ENCODE measurements at regions not wholly inside any gene's neighbourhood (a gene's known extent, or its start where the extent isn't known, plus 50 kb on each side); places are given as distances from the start of the nearest gene placed in this dataset.

GRCh38 chr6:104434519-104434918, 425.2 kb downstream of the HACE1 start:
- Histone ChIP-seq H2AFZ (ENCODE audit: low read length) (no peak overlapping the region), H3K27ac (ENCODE audit: low read length) (no peak overlapping the region), H4K20me1 (ENCODE audit: low read length) (no peaks in the 10 kb centered on the region), H3K4me3 (ENCODE audit: low read length) (no peak overlapping the region), H3K4me1 (ENCODE audit: insufficient read depth, low read length) (no peaks in the 10 kb centered on the region), H3K9me3 (ENCODE audit: low read length) (no peaks in the 10 kb centered on the region), H3K27me3 (ENCODE audit: low read length) (no peaks in the 10 kb centered on the region), H3K9ac (ENCODE audit: low read length) (no peak overlapping the region), H3K4me2 (ENCODE audit: low read length) (no peak overlapping the region), H3F3A (ENCODE audit: low read length, unreplicated experiment) (no peaks in the 10 kb centered on the region), H3K36me3 (ENCODE audit: low read depth, low read length) (no peaks in the 10 kb centered on the region), H3K79me2 (ENCODE audit: low read length) (no peaks in the 10 kb centered on the region), H3K9me2 (replicated peaks; ENCODE audit: low read length) (no peaks in the 10 kb centered on the region)
- no peak for DNase-seq
- TF ChIP-seq EZH2phosphoT487 (IDR thresholded peaks at IDR 0.05; ENCODE audit: borderline replicate concordance, low read length) = no peak
- TF ChIP-seq CTCF (conservative IDR thresholded peaks at IDR 0.05; ENCODE audit: low read depth, low read length) = no peak
- TF ChIP-seq EZH2 (IDR thresholded peaks at IDR 0.05; ENCODE audit: low read length, unreplicated experiment) = no peak
- ATAC-seq = no peak
- intact Hi-C loops (cut with micrococcal nuclease) = no loop called here
- CTCF ChIA-PET = no interaction called here
- POLR2A ChIA-PET (ENCODE audit: unreplicated experiment) = interaction anchor here (0.6 kb wide), 1 partner anchor 101 kb away, joined by 4 read pairs; no protein-coding TSS in a partner anchor
- BruUV-seq (replicated peaks) = no TSS peak

GRCh38 chr6:104431096-104431495, 428.6 kb downstream of the HACE1 start:
- Histone ChIP-seq H3K4me1 (ENCODE audit: insufficient read depth, low read length) (no peaks in the 10 kb centered on the region), H3K27me3 (ENCODE audit: low read length) (no peaks in the 10 kb centered on the region), H4K20me1 (ENCODE audit: low read length) (no peaks in the 10 kb centered on the region), H3K9me3 (ENCODE audit: low read length) (no peaks in the 10 kb centered on the region), H3K4me2 (ENCODE audit: low read length) (no peak overlapping the region), H2AFZ (ENCODE audit: low read length) (no peak overlapping the region), H3K4me3 (ENCODE audit: low read length) (no peak overlapping the region), H3K27ac (ENCODE audit: low read length) (no peak overlapping the region), H3K9me2 (replicated peaks; ENCODE audit: low read length) (no peaks in the 10 kb centered on the region), H3F3A (ENCODE audit: low read length, unreplicated experiment) (no peaks in the 10 kb centered on the region), H3K9ac (ENCODE audit: low read length) (no peak overlapping the region), H3K36me3 (ENCODE audit: low read depth, low read length) (no peaks in the 10 kb centered on the region), H3K79me2 (ENCODE audit: low read length) (no peaks in the 10 kb centered on the region)
- no peak for TF ChIP-seq EZH2phosphoT487 (IDR thresholded peaks at IDR 0.05; ENCODE audit: borderline replicate concordance, low read length)
- TF ChIP-seq CTCF (conservative IDR thresholded peaks at IDR 0.05; ENCODE audit: low read depth, low read length) = no peak
- no peak for TF ChIP-seq EZH2 (IDR thresholded peaks at IDR 0.05; ENCODE audit: low read length, unreplicated experiment)
- POLR2A ChIA-PET (ENCODE audit: unreplicated experiment) = no interaction called here
- CTCF ChIA-PET = no interaction called here
- ATAC-seq (no peak), DNase-seq (no peak)
- intact Hi-C loops (cut with micrococcal nuclease) = no loop called here
- BruUV-seq (replicated peaks) = no TSS peak

GRCh38 chr6:104428184-104428583, 431.5 kb downstream of the HACE1 start:
- Histone ChIP-seq H2AFZ (ENCODE audit: low read length) (no peak overlapping the region), H3K36me3 (ENCODE audit: low read depth, low read length) (no peaks in the 10 kb centered on the region), H3K27ac (ENCODE audit: low read length) (no peak overlapping the region), H3K9ac (ENCODE audit: low read length) (no peak overlapping the region), H3F3A (ENCODE audit: low read length, unreplicated experiment) (no peaks in the 10 kb centered on the region), H3K4me2 (ENCODE audit: low read length) (no peak overlapping the region), H3K79me2 (ENCODE audit: low read length) (no peaks in the 10 kb centered on the region), H4K20me1 (ENCODE audit: low read length) (no peaks in the 10 kb centered on the region), H3K9me2 (replicated peaks; ENCODE audit: low read length) (no peaks in the 10 kb centered on the region), H3K9me3 (ENCODE audit: low read length) (no peaks in the 10 kb centered on the region), H3K27me3 (ENCODE audit: low read length) (no peaks in the 10 kb centered on the region), H3K4me3 (ENCODE audit: low read length) (no peak overlapping the region), H3K4me1 (ENCODE audit: insufficient read depth, low read length) (no peaks in the 10 kb centered on the region)
- DNase-seq = no peak
- TF ChIP-seq CTCF (conservative IDR thresholded peaks at IDR 0.05; ENCODE audit: low read depth, low read length) (no peak), EZH2phosphoT487 (IDR thresholded peaks at IDR 0.05; ENCODE audit: borderline replicate concordance, low read length) (no peak), EZH2 (IDR thresholded peaks at IDR 0.05; ENCODE audit: low read length, unreplicated experiment) (no peak)
- ChIA-PET POLR2A (ENCODE audit: unreplicated experiment) (no interaction called here), CTCF (no interaction called here)
- no peak for ATAC-seq
- intact Hi-C loops (cut with micrococcal nuclease) = no loop called here
- BruUV-seq (replicated peaks) = no TSS peak

Data from PC-3 (cell line).